Naive thymus-derived CD4-positive, alpha-beta T cell (primary cell): ENCODE measurements at regions not wholly inside any gene's neighbourhood (a gene's known extent, or its start where the extent isn't known, plus 50 kb on each side); places are given as distances from the start of the nearest gene placed in this dataset.

ENCODE experiments used
- ATAC-seq: fragments of 150-1000 bp; cut with Tn5 transposase; 2 replicates; pipeline ENCODE4 v1.10.0; 2021; ENCODE audit warnings: mild to moderate bottlenecking, moderate library complexity
- CTCF ChIA-PET: fragments of 350-600 bp; sonication (Branson Sonifier 250); formaldehyde crosslinking; loops from one replicate; lab custom pipeline; 2021; ENCODE audit warnings: antibody characterized with exemption; lab: Charles Lee
- POLR2A ChIA-PET: fragments of 350-600 bp; sonication (Branson Sonifier 250); formaldehyde crosslinking; loops from one replicate; lab custom pipeline; 2021; ENCODE audit warnings: antibody characterized with exemption, inconsistent platforms; lab: Charles Lee
- DNase-seq, 9 donors: peaks; one replicate each; pipeline versions ENCODE4 v3.0.0 to v3.0.0-alpha.2; 2020 to 2022; ENCODE audit warnings: mixed read lengths in 1 of 9
- H3K27ac ChIP-seq: one replicate; pipeline ENCODE4 v1.7.0; 2013; ENCODE audit warnings: mild to moderate bottlenecking, low read depth, low read length, moderate library complexity
- H3K27me3 ChIP-seq, 2 donors: one replicate each; pipeline ENCODE4 v1.7.0; 2013; ENCODE audit warnings: low read length in 2 of 2, mild to moderate bottlenecking in 2 of 2, moderate library complexity in 2 of 2; ENCODE audit not compliant: control insufficient read depth in 2 of 2, insufficient read depth in 2 of 2
- H3K36me3 ChIP-seq, 3 experiments: 1 replicate in 2 of 3; 2 replicates in 1 of 3; pipeline ENCODE4 v1.7.0; 2013; ENCODE audit warnings: low read length in 3 of 3, mild to moderate bottlenecking in 3 of 3, moderate library complexity in 1 of 3; ENCODE audit not compliant: insufficient read depth in 3 of 3, control insufficient read depth in 2 of 3
- H3K4me1 ChIP-seq, 2 donors: one replicate each; pipeline ENCODE4 v1.7.0; 2013; ENCODE audit warnings: low read length in 2 of 2, mild to moderate bottlenecking in 2 of 2, moderate library complexity in 1 of 2; ENCODE audit not compliant: control insufficient read depth in 2 of 2, insufficient read depth in 2 of 2
- H3K4me3 ChIP-seq: 2 replicates; pipeline ENCODE4 v1.7.0; 2013; ENCODE audit warnings: mild to moderate bottlenecking, low read length
- H3K9me3 ChIP-seq, 3 experiments: 1 replicate in 2 of 3; 2 replicates in 1 of 3; pipeline ENCODE4 v1.7.0; 2013; ENCODE audit warnings: low read length in 3 of 3; ENCODE audit not compliant: control insufficient read depth in 2 of 3
- H3K27ac Mint-ChIP-seq, 9 donors: one replicate each; pipeline ENCODE4 v1.8.0; 2020 to 2022; ENCODE audit warnings: mixed read lengths in 9 of 9, mild to moderate bottlenecking in 8 of 9, moderate library complexity in 5 of 9, inconsistent platforms in 2 of 9
- H3K27me3 Mint-ChIP-seq, 5 donors: one replicate each; pipeline ENCODE4 v1.8.0; 2021 to 2022; ENCODE audit warnings: mixed read lengths in 5 of 5, mild to moderate bottlenecking in 1 of 5
- H3K36me3 Mint-ChIP-seq, 5 donors: one replicate each; pipeline ENCODE4 v1.8.0; 2020 to 2022; ENCODE audit warnings: mixed read lengths in 5 of 5, mild to moderate bottlenecking in 3 of 5, inconsistent platforms in 1 of 5
- H3K4me1 Mint-ChIP-seq, 7 donors: one replicate each; pipeline ENCODE4 v1.8.0; 2020 to 2022; ENCODE audit warnings: mixed read lengths in 7 of 7, mild to moderate bottlenecking in 3 of 7, inconsistent platforms in 1 of 7
- H3K4me3 Mint-ChIP-seq, 10 donors: one replicate each; pipeline ENCODE4 v1.8.0; 2020 to 2022; ENCODE audit warnings: mild to moderate bottlenecking in 10 of 10, mixed read lengths in 10 of 10, moderate library complexity in 6 of 10, inconsistent platforms in 2 of 10
- H3K9me3 Mint-ChIP-seq, 11 donors: one replicate each; pipeline ENCODE4 v1.8.0; 2020 to 2022; ENCODE audit warnings: mixed read lengths in 11 of 11, mild to moderate bottlenecking in 4 of 11, inconsistent platforms in 1 of 11, moderate library complexity in 1 of 11
- intact Hi-C, 2 donors: fragments of 100-400 bp; cut with micrococcal nuclease; formaldehyde crosslinking; loops; one replicate each; pipeline ENCODE4 v1.15.1; 2023

DNA sequence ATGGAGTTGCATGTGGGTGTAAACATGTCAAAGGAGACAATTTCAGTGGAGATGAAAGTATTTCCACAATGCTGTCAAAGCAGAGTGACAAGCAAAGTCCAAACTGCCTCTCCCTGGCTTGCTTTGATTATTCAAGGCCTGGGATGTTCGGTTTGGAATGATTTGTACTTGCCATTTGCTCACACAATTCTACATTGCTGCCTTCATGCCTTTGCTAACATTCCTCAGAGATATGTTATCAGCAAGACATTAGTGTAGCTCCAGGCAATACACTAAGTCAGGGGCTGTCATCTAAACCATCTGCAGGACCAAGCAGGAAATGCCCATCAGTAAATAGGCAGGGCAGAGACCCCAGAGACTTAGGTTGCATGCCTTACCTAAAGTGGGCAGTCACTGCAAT lies 79.6 kb upstream of the C1QTNF7 start:
- Histone ChIP-seq H3K9me3 (no peaks in the 10 kb centered on the region), H3K27ac (no peak overlapping the region), H3K27me3 (no peaks in the 10 kb centered on the region), H3K36me3 (no peaks in the 10 kb centered on the region), H3K4me3 (no peak overlapping the region), H3K4me1 (no peaks in the 10 kb centered on the region)
- no peak overlapping the region for H3K4me3 Mint-ChIP-seq
- ATAC-seq: no peak
- H3K27me3 Mint-ChIP-seq: peaks cover 0 to 4% (median 0%) of the 10 kb centered on the region in 5 donors
- peaks cover 0 to 13% (median 12%) of the 10 kb centered on the region in 7 donors for H3K4me1 Mint-ChIP-seq
- POLR2A ChIA-PET: no interaction called here
- intact Hi-C loops: no loop called here
- peaks cover 0 to 3% (median 0%) of the 10 kb centered on the region in 5 donors for H3K36me3 Mint-ChIP-seq
- CTCF ChIA-PET: interaction anchor here (0.5 kb wide), 1 partner anchor 432 kb away, joined by 5 read pairs; no protein-coding TSS in a partner anchor
- peaks cover 0 to 5% (median 0%) of the 10 kb centered on the region in 11 donors for H3K9me3 Mint-ChIP-seq
- no peak overlapping the region for H3K27ac Mint-ChIP-seq
- no peak for DNase-seq

- Mint-ChIP-seq H3K4me3 (no peak overlapping the region), H3K4me1 (peaks cover 0 to 13% (median 12%) of the 10 kb centered on the region in 7 donors), H3K27ac (no peak overlapping the region), H3K27me3 (peaks cover 0 to 4% (median 0%) of the 10 kb centered on the region in 5 donors), H3K9me3 (peaks cover 0 to 5% (median 0%) of the 10 kb centered on the region in 11 donors), H3K36me3 (peaks cover 0 to 3% (median 0%) of the 10 kb centered on the region in 5 donors)
- H3K9me3 ChIP-seq: no peaks in the 10 kb centered on the region
- DNase-seq: no peak
- H3K36me3 ChIP-seq: no peaks in the 10 kb centered on the region
- intact Hi-C loops: no loop called here
- no peak for ATAC-seq
- H3K27ac ChIP-seq: no peak overlapping the region
- H3K4me1 ChIP-seq: no peaks in the 10 kb centered on the region
- ChIA-PET CTCF (interaction anchor here (0.5 kb wide), 1 partner anchor 431 kb away, joined by 5 read pairs; no protein-coding TSS in a partner anchor), POLR2A (no interaction called here)
- no peaks in the 10 kb centered on the region for H3K27me3 ChIP-seq
- no peak overlapping the region for H3K4me3 ChIP-seq
These were observed 79.1 kb upstream of the C1QTNF7 start for GRCh38 chr4:15348695-15349094.

GRCh38 chr4:15349531-15349935 lies 78.3 kb upstream of the C1QTNF7 start:
- Histone ChIP-seq H3K27ac (no peak overlapping the region), H3K4me1 (no peaks in the 10 kb centered on the region), H3K9me3 (no peaks in the 10 kb centered on the region), H3K27me3 (no peaks in the 10 kb centered on the region), H3K4me3 (no peak overlapping the region), H3K36me3 (no peaks in the 10 kb centered on the region)
- ChIA-PET CTCF (no interaction called here), POLR2A (no interaction called here)
- Mint-ChIP-seq H3K27me3 (peaks cover 0 to 8% (median 0%) of the 10 kb centered on the region in 5 donors), H3K36me3 (peaks cover 0 to 3% (median 0%) of the 10 kb centered on the region in 5 donors), H3K4me1 (peaks cover 0 to 13% (median 12%) of the 10 kb centered on the region in 7 donors), H3K9me3 (peaks cover 0 to 5% (median 0%) of the 10 kb centered on the region in 11 donors), H3K4me3 (peak overlapping the region in 2 of 10 donors; percentile 8), H3K27ac (peak overlapping the region in 5 of 9 donors; percentile 3 to 46 (median 23))
- DNase-seq (no peak), ATAC-seq (no peak)
- intact Hi-C loops: no loop called here

DNA sequence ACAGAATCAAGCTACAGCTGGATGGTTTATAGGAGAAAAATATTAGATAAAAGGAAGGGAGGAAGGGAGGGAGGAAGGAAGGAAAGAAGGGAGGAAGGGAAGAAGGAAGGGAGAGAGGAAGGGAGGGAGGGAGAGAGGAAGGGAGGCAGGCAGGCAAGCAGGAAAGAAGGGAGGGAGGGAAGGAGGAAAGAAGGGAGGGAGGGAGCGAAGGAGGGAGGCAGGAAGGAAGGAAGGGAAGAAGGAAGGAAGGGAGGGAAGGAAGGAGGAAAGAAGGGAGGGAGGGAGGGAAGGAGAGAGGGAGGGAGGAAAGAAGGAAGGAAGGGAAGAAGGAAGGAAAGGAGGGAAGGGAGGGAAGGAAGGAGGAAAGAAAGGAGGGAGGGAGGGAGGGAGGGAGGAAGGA lies 77.9 kb upstream of the C1QTNF7 start:
- H3K27ac Mint-ChIP-seq: peak overlapping the region in 4 of 9 donors; percentile 3 to 29 (median 18)

DNA sequence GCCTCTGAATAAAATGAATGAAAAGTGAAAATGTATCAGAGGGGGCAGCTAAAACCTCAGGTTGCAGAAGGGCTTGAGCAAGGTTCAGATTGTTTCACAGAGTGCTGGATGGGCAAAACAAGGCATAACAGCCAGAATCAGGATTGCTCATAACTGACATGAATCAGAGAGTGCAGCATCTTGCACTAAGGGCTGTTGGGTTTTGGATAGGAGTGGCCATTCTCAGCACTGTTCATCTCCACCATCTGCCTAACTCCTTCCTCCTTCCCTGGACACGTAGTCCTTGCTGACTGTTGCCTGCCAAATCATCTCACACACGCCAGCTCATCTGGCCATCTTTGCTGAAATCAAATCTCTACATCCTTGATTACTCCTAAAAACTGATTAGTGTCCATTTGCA lies 75.3 kb upstream of the C1QTNF7 start:
- Mint-ChIP-seq H3K9me3 (peaks cover 0 to 6% (median 0%) of the 10 kb centered on the region in 11 donors), H3K27me3 (peaks cover 0 to 8% (median 0%) of the 10 kb centered on the region in 5 donors), H3K4me3 (no peak overlapping the region), H3K27ac (no peak overlapping the region), H3K36me3 (no peaks in the 10 kb centered on the region), H3K4me1 (peaks cover 0 to 13% (median 12%) of the 10 kb centered on the region in 7 donors)
- POLR2A ChIA-PET: no interaction called here
- CTCF ChIA-PET: no interaction called here
- no peak overlapping the region for H3K4me3 ChIP-seq
- H3K27me3 ChIP-seq: no peaks in the 10 kb centered on the region
- no peak for ATAC-seq
- H3K27ac ChIP-seq: no peak overlapping the region
- DNase-seq: no peak
- H3K36me3 ChIP-seq: no peaks in the 10 kb centered on the region
- intact Hi-C loops: no loop called here
- H3K4me1 ChIP-seq: no peaks in the 10 kb centered on the region
- no peaks in the 10 kb centered on the region for H3K9me3 ChIP-seq

More for the DNA sequence above, 77.9 kb upstream of the C1QTNF7 start:
- intact Hi-C loops: no loop called here
- Histone ChIP-seq H3K4me3 (no peak overlapping the region), H3K9me3 (no peaks in the 10 kb centered on the region), H3K27me3 (no peaks in the 10 kb centered on the region), H3K4me1 (no peaks in the 10 kb centered on the region), H3K27ac (no peak overlapping the region), H3K36me3 (no peaks in the 10 kb centered on the region)
- H3K9me3 Mint-ChIP-seq: peaks cover 0 to 5% (median 0%) of the 10 kb centered on the region in 11 donors
- POLR2A ChIA-PET: no interaction called here
- DNase-seq (no peak), ATAC-seq (no peak)
- CTCF ChIA-PET: no interaction called here
- peak overlapping the region in 2 of 10 donors; percentile 8 for H3K4me3 Mint-ChIP-seq
- H3K27me3 Mint-ChIP-seq: peaks cover 0 to 8% (median 0%) of the 10 kb centered on the region in 5 donors
- peaks cover 0 to 13% (median 12%) of the 10 kb centered on the region in 7 donors for H3K4me1 Mint-ChIP-seq
- peaks cover 0 to 3% (median 0%) of the 10 kb centered on the region in 5 donors for H3K36me3 Mint-ChIP-seq

DNA sequence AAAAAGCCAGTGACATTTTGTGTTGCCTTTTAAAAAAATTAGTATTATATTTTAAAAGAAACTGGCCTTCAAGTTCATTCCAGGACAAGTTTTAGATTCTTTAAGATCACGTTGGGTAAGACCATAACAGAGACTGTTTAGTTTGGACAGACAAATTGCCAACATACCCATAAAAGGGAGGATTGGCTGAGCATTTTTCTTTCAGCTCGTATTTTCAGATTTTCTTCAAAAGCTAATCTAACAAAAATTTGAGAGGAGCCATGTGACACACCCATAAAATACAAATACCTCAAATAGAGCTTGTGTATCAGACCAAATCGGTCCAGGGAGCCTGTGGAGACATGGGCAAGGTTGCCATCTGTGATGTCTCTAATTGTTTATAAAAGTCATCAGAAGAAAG lies 74.6 kb upstream of the C1QTNF7 start:
- peaks cover 0 to 8% (median 0%) of the 10 kb centered on the region in 5 donors for H3K27me3 Mint-ChIP-seq
- ChIA-PET CTCF (no interaction called here), POLR2A (no interaction called here)
- peaks cover 0 to 6% (median 0%) of the 10 kb centered on the region in 11 donors for H3K9me3 Mint-ChIP-seq
- H3K36me3 Mint-ChIP-seq: no peaks in the 10 kb centered on the region
- H3K27ac Mint-ChIP-seq: no peak overlapping the region
- Histone ChIP-seq H3K4me3 (no peak overlapping the region), H3K4me1 (no peaks in the 10 kb centered on the region), H3K27me3 (no peaks in the 10 kb centered on the region), H3K27ac (no peak overlapping the region), H3K36me3 (no peaks in the 10 kb centered on the region), H3K9me3 (no peaks in the 10 kb centered on the region)
- intact Hi-C loops: no loop called here
- ATAC-seq (no peak), DNase-seq (no peak)
- peaks cover 0 to 13% (median 12%) of the 10 kb centered on the region in 7 donors for H3K4me1 Mint-ChIP-seq
- H3K4me3 Mint-ChIP-seq: no peak overlapping the region
